ENCODE measurements at regions not wholly inside any gene's neighbourhood (a gene's known extent, or its start where the extent isn't known, plus 50 kb on each side); places are given as distances from the start of the nearest gene placed in this dataset.

DNA sequence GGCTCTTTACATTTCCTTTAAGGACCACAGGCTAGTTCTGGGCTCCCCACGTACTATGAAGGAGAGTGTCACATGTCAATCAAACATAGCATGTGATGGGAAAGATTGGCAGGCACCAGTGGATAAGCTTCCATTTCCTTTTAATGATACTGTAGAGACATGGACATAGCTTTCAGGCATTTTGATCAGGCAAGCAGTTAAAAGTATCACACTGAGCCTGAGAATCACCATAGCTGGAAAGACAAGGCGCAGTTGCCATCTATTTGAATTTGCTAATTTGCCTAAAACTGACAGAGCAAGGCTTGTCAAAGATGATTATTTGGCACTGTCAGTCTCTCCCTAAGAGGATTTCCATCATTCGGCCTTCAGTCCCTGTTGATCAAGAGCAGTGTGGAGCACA lies 263.4 kb upstream of the TAC1 start:
- Histone ChIP-seq H3K9me3 (no peaks in the 10 kb centered on the region), H3K36me3 (no peaks in the 10 kb centered on the region), H3K4me1 (no peaks in the 10 kb centered on the region), H3K27ac (no peak overlapping the region), H3K27me3 (no peaks in the 10 kb centered on the region), H3K4me3 (no peak overlapping the region)
- intact Hi-C loops (cut with DNase I; ENCODE audit: low total_unique reads), result no loop called here
- TF ChIP-seq, protein P1, sequence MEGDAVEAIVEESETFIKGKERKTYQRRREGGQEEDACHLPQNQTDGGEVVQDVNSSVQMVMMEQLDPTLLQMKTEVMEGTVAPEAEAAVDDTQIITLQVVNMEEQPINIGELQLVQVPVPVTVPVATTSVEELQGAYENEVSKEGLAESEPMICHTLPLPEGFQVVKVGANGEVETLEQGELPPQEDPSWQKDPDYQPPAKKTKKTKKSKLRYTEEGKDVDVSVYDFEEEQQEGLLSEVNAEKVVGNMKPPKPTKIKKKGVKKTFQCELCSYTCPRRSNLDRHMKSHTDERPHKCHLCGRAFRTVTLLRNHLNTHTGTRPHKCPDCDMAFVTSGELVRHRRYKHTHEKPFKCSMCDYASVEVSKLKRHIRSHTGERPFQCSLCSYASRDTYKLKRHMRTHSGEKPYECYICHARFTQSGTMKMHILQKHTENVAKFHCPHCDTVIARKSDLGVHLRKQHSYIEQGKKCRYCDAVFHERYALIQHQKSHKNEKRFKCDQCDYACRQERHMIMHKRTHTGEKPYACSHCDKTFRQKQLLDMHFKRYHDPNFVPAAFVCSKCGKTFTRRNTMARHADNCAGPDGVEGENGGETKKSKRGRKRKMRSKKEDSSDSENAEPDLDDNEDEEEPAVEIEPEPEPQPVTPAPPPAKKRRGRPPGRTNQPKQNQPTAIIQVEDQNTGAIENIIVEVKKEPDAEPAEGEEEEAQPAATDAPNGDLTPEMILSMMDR (IDR thresholded peaks at IDR 0.05), result no peak
- no peak for DNase-seq

DNA sequence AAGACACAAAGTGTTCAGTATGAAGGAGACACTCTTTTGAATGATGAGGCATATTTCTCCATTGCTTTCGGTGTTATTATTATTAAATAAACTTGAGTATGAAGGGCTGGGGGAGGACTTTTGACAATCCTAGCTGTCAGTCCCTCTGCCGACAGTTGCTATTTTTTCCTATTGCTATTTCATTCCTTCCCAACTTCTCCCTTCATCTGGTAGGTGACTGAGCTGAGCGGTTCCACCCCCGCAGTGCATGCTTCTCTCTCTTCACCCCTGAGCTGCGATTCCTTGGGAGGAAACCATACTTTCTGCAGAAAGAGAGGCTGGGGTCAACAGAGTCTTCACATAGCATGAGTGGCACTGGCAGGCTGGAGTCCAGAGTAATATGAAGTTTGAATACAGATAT lies 261.2 kb upstream of the TAC1 start:
- TF ChIP-seq, protein P1 (IDR thresholded peaks at IDR 0.05), result no peak
- H3K27ac ChIP-seq, result no peak overlapping the region
- H3K36me3 ChIP-seq, result no peaks in the 10 kb centered on the region
- H3K4me3 ChIP-seq, result no peak overlapping the region
- H3K9me3 ChIP-seq, result no peaks in the 10 kb centered on the region
- DNase-seq, result no peak
- no peaks in the 10 kb centered on the region for H3K27me3 ChIP-seq
- H3K4me1 ChIP-seq, result no peaks in the 10 kb centered on the region
- intact Hi-C loops (cut with DNase I; ENCODE audit: low total_unique reads), result no loop called here

DNA sequence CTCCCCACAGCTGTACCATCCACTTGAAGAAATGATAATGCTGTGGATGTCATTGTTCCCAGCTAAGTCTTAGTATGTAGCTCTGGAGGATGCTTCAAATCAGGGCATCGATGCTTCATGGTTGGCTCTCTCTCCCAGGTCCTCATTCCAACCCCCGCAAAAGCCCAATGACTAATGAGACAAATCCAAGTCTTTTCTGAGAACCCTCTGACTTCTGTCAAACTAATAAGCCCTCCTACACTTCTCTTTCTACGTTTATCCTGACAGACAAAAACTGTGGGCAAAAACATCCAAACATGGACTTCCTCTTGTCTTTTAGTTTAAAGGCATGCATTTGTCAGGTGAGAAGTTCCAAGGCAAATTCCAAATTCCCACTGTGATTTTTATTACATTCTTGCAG lies 260.4 kb upstream of the TAC1 start:
- no peaks in the 10 kb centered on the region for H3K4me1 ChIP-seq
- DNase-seq, result no peak
- no peak overlapping the region for H3K27ac ChIP-seq
- no peak overlapping the region for H3K4me3 ChIP-seq
- TF ChIP-seq, protein P1 (IDR thresholded peaks at IDR 0.05), result no peak
- no peaks in the 10 kb centered on the region for H3K27me3 ChIP-seq
- no peaks in the 10 kb centered on the region for H3K36me3 ChIP-seq
- H3K9me3 ChIP-seq, result no peaks in the 10 kb centered on the region
- intact Hi-C loops (cut with DNase I; ENCODE audit: low total_unique reads), result no loop called here

DNA sequence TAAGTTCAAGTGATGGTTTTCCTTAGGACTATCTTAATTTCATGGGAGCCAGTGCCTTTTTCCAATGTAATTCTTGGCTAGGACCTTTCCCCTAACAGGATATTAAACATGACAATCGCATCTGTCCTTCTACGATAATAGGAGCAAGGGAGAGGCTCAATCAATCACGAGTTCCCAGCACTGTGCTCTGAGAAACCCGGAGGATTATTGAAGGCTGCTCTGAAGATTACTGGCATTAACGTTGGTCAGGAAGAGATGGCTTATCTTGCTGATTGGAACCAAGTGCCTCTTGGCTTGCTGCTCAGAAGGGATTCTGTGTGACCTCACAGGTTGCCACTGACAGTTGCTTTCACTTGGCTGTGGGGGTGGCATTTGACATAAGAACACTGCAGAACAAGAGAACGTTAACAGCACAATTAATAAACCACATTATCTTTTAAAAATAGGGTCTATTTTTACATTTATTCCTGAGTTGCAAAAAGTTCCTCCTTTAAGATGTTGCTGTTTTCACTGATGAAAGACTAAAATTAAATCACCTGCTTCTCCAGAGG lies 252.1 kb upstream of the TAC1 start:
- Histone ChIP-seq H3K4me1 (no peaks in the 10 kb centered on the region), H3K9me3 (no peaks in the 10 kb centered on the region), H3K27ac (no peak overlapping the region), H3K4me3 (no peak overlapping the region), H3K36me3 (no peaks in the 10 kb centered on the region), H3K27me3 (no peaks in the 10 kb centered on the region)
- no peak for DNase-seq
- TF ChIP-seq, protein P1 (IDR thresholded peaks at IDR 0.05), result no peak
- intact Hi-C loops (cut with DNase I; ENCODE audit: low total_unique reads), result no loop called here

DNA sequence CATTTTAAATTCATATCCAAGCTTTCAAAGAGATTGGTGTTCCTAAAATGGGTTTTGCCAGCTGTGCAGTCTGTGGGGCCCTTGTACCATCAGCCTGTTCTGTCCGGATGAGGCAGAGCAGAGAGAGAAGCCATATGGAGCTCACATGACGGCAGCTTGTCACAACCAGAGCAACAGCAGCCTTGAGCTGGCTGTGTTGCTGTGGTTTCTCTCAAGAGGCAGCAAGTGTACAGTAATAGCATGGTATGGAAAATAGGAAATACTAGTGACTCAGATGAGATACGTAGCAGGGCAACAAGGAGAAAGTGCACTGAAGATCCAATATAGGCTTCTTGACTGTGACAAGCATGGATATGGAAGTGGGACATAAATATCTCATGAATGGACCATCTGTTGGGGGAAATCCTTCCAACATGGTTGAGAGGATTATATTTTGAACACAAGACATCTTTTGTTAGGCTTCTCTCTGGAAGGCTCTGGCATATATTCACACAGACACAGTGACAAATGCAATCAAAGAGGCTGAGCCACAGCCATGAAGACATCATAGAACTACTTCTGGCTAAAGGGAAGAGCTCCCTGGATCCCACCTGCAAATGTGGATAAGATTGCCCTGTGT lies 251.0 kb upstream of the TAC1 start:
- Histone ChIP-seq H3K27me3 (no peaks in the 10 kb centered on the region), H3K27ac (no peak overlapping the region), H3K4me1 (no peaks in the 10 kb centered on the region), H3K4me3 (no peak overlapping the region), H3K9me3 (no peaks in the 10 kb centered on the region), H3K36me3 (no peaks in the 10 kb centered on the region)
- intact Hi-C loops (cut with DNase I; ENCODE audit: low total_unique reads), result no loop called here
- TF ChIP-seq, protein P1 (IDR thresholded peaks at IDR 0.05), result no peak
- no peak for DNase-seq

DNA sequence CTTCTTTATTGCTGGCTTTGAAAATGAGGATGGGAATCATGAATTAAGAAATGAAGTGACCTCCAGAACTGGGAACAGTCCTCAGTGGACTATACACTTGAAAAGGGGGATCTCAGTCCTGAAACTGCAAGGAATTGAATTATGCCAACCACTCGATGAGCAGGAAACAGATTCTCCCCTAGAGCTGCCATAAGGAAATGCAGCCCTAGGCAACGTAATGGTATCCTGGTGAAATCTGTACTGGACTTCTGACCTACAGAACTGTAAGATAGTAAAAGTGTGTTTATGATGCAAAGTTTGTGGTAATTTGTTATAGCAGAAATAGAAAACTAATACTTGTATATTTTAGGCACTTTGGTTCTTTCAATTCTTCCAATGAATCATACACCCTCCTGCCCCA lies 236.4 kb upstream of the TAC1 start:
- Histone ChIP-seq H3K36me3 (no peaks in the 10 kb centered on the region), H3K27me3 (no peaks in the 10 kb centered on the region), H3K9me3 (no peaks in the 10 kb centered on the region), H3K4me1 (no peaks in the 10 kb centered on the region), H3K27ac (no peak overlapping the region), H3K4me3 (no peak overlapping the region)
- intact Hi-C loops (cut with DNase I; ENCODE audit: low total_unique reads), result no loop called here
- no peak for DNase-seq
- TF ChIP-seq, protein P1 (IDR thresholded peaks at IDR 0.05), result no peak

Data from tibial artery (tissue), 4 donors.